Caki2 (cell line): ENCODE measurements at regions not wholly inside any gene's neighbourhood (a gene's known extent, or its start where the extent isn't known, plus 50 kb on each side); places are given as distances from the start of the nearest gene placed in this dataset.

Source experiments
- DNase-seq: peaks from one replicate; pipeline ENCODE4 v3.0.0-alpha.2; 2015; ENCODE audit warnings: low read depth
- in situ Hi-C: cut with HindIII; loops from 2 replicates; pipeline ENCODE4 v1.10.0; 2016; ENCODE audit warnings: low sequenced_read_pairs, low pct_unique_long_range_greater_than_20kb, mixed read lengths

DNA sequence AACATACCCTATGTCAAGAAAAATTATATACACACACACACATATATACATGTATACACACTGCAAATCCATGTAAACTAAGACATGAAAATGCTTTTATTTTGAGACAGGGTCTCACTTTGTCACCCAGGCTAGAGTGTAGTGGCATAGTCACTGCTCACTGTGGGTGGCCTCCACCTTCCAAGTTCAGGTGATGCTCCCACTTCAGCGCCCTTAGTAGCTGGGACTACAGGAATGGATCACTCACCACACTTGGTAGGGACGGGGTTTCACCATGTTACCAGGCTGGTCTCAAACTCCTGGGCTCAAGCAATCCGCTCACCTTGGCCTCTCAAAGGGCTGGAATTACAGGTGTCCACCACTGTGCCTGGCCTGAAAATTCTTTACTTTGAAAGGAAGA is 617.6 kb downstream of the NYAP2 start:
- no peak for DNase-seq
- in situ Hi-C loops = no loop called here

DNA sequence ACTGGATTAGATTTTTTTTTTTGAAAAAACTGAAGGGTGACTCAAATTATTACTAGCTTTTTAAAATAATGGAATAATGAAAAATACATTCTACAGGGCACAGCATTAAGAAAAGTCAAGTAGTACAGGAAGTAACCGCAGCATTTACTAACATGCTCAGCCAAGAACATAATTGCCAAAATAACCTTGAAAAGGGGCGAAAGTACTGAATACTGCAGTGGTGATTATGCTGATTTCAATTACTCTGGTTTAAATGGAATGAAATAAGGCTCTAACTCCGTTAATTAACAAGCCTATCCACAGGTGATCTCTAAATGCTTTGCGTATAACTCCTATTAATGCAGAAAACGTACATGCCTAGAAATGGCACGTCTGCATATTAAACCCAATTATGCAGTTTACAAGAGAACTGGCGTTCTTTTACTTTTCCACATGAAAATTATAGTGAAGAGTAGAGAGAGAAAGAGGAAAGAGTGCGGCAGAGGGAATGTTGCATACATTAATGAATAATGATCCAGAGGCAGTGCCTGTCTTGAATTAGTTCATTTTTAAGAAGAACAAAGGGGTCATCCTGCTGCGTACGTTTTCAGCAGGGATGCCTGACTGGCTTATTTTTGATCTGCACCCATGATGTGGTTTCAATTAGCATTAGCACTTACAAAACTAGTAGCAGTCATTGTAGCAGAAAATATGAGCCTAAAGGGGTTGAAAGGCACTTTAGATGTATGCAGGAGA is 612.4 kb downstream of the NYAP2 start:
- in situ Hi-C loops = no loop called here

DNA sequence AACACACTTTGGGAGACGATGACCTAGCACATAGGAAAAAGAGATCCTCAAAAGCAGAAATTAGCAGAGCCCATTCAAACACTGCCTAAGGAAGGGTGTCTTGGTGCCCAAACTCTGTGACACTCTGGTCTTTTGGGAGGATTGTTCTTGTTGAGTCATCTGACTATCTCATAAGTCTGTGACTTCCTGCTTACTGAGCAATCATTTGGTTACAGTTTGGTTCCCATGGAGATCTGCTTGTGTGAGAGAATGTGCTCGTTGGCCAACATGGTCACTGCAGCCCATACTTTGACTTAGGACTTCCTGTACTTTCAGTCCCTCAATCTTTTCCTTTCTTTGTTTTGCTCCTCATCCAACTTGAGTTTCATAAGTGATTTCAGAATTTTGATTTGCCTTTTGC is 602.9 kb downstream of the NYAP2 start:
- in situ Hi-C loops = no loop called here
- peak; percentile 27 for DNase-seq

More for the DNA sequence above, 612.4 kb downstream of the NYAP2 start:
- DNase-seq = no peak

DNA sequence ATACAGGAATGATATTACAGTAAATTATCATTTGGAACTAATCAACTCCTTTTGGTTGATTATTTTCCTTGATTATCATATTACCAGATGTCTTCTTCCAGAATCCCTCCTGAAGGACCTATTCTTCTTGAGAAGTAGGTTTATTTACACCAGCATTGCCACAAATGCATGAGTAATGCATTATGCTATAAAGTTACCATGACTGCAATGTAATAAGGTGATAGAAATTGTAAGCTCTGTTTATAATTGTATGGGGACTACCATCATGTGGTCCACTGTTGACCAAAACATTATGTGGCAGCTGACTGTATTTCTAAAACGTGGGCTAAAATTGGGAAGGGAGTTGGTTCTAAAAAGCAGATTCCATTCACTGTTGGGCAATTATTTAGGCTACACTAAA is 602.2 kb downstream of the NYAP2 start:
- DNase-seq = no peak
- in situ Hi-C loops = no loop called here

DNA sequence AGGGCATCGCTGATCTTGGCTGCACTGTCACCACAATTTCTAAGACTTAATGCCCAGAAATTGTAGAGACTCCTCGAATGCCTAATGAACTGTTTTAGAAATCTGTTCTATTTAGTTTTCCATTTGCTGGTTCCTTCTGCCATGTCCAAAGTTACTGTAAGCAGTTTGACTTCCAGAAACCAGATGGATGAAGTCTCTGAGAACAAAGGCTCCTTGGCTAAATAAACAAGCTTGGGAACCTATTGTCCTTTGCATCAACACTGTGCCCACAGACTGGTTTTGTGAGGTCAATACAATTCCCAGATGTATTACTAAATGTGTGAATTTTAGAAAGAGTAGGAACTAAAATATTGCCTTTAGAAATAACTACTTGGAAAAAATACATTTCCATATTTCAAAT is 600.2 kb downstream of the NYAP2 start:
- in situ Hi-C loops = no loop called here
- no peak for DNase-seq

DNA sequence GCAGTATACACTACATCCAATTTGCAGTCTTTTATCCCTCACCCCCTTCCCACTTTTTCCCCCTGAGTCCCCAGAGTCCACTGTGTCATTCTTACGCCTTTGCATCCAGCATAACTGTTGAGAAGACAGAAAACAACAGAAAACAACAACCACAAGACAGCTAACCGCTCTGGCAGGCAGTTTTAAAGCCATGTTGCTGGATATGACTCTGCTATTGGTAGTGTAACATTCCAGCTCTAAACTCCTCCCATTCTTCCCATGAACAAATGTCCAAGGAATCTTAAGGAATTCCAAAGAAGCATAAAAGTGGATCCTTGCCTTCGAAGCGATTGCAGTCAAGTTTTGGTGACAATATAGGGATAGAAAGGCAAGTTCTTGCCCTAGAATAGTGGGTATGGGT is 599.1 kb downstream of the NYAP2 start:
- DNase-seq = peak; percentile 29
- in situ Hi-C loops = no loop called here

DNA sequence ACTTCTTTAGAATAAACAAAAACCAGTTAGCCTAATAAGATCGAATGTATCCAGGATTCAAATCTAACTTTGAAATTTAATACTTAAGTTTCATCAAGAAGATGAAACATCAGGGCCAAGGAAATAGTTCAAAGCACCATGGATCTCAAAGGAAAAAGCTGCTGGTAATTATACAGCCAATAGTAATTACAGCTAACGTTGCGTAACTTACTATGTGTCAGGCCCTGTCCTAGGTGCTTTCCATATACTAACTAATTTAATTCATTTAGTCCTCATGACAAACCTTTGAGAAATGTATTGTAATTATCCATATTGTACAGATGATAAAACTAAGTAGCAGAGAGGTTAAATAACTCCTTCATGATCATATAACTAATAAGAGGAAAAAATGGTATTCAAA is 598.6 kb downstream of the NYAP2 start:
- no peak for DNase-seq
- in situ Hi-C loops = no loop called here

DNA sequence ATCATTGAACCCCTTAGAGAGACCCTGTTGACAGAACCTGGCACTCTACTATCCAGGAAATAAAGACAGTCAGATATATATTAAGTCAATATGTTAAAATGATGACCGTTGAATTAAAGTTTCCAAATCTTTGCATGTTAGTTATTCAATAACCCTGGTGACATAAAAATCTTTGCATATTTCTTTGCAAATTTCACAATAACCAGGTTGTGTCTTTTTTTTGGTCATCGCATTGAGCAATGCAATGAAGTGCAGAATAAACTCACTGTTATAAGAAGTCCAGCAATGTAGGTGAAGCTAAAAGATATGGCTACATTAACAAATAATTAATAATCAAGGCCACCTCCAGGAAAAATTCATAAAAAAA is 596.9 kb downstream of the NYAP2 start:
- DNase-seq = no peak
- in situ Hi-C loops = no loop called here

DNA sequence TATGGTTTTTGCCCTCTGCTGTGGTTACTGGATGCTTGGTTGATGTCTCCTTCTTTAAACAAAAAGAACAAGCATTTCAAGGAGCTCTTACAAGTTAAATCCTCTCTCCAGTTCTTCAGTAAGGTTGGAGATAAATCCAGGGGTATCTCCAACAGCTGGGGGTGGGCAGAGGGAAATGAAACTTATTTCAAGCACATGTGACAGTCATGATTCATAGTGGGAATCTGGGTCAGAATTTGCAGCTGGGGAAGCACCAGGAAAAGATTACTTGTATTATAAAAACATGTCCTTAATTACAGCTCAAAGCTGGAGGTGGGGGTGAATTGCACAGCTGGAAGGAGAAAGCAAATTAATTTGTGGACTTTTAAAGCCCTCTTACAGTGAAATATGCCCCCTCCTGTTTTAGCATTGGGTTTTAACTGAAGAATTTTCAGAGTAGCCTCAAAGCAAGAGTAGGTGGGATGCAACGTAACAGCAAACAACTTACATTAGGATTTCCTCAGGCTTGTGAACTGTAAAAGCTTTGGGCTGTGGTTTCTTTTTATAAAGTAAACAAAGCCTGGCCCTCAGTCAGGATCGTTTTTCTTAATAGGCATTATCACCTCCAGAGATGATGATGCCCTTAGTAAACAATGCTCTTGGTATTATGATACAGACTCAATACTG is 596.4 kb downstream of the NYAP2 start:
- DNase-seq = no peak
- in situ Hi-C loops = no loop called here

DNA sequence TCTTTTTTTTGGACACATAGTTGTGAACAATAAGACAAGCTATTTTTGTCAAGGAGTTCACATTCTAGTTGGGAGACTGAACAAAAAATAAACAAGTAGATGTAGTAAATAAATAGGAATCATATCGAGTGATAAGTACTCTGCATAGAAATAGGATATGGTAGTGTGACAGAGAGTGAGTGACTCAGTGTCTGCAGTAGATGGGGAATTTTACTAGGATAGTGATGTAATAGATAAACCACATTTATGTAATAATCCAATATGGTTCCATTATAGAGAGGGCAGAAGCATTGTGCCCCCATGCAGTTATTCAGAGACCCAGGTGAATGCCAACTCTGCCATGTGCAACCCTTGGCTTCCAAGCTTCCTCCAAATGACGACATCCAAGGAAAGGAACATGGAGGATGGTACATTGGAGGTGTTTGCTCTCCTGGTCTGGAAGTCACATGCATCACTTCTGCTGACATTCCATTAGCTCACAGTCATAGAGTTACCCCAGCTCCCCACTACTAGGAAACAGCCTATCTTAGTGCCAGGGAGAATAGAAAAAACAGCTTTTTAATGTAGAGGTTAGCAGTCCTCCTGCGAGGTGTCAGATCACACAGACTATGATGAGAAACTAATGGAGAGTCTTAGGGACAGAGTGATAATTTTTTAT is 595.4 kb downstream of the NYAP2 start:
- in situ Hi-C loops = no loop called here
- peak; percentile 22 for DNase-seq

DNA sequence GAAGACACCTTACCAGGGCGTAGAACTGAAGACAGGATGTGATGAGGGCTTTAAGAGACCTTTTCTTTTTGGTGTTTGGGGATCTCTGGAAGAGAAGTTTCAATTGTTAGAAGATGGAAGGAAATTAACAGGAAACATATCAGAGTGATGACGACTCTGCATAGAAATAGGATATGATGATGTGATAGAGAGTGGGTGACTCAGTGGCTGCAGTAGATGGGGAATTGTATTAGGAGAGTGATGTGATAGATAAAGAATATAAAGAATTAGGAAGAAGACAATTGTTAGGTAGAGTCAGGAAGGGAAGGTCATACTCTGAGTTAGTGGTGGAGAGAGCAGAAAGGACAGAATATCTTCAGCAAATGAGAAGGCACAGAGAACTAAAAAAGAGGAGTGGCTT is 593.9 kb downstream of the NYAP2 start:
- no peak for DNase-seq
- in situ Hi-C loops = no loop called here

DNA sequence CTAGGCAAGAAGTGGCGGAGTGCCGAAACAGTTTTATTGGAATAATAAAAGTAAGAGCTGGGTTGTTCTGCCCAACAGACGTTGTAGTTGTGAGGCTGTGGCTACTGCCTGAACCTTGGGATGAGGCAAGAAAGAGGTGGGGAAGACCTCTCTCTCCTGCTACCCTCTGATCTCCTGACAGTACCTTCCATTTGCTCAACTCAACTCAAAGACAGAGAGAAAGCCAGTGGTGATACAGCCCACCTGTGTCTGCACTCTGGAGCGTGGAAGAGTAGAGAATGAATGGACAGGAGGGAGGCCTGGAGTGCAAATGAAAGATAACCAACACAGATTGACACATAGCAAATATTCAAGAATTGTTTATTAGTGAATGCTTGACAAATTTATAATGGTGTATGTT is 590.3 kb downstream of the NYAP2 start:
- in situ Hi-C loops = no loop called here
- no peak for DNase-seq

DNA sequence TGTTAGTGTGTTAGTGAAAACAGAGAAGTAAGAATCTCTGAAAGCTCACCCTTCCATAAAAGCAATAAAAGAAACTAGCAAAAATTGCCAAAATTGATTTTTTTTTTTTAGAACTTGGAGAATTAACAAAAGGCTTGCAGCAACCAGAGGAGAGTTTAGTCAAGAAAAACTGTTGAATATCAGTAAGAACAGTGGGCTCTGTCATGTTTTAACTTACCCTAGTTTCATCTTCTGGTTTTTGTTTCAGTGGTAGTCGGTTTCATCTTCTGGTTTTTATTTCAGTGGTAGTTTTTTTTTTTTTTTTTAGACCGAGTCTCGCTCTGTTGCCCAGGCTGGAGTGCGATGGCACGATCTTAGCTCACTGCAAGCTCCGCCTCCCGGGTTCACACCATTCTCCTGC is 580.9 kb downstream of the NYAP2 start:
- in situ Hi-C loops = no loop called here
- no peak for DNase-seq

DNA sequence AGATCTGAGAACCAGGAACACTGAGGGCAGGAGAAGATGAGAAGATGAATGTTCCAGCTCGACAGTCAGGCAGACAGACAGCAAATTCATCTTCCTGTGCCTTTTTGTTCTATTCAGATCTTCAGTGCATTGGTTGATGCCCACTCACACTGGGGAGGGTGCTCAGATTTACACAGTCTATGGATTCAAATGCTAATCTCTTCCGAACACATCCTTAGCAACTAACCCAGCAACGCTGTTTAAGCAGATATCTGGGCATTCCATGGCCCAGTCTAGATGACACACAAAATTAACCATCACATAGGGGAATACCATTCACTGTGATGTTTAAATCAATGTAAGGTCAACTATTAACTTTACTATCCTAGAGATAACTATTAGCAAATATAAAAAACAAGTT is 571.9 kb downstream of the NYAP2 start:
- in situ Hi-C loops = no loop called here
- DNase-seq = no peak

DNA sequence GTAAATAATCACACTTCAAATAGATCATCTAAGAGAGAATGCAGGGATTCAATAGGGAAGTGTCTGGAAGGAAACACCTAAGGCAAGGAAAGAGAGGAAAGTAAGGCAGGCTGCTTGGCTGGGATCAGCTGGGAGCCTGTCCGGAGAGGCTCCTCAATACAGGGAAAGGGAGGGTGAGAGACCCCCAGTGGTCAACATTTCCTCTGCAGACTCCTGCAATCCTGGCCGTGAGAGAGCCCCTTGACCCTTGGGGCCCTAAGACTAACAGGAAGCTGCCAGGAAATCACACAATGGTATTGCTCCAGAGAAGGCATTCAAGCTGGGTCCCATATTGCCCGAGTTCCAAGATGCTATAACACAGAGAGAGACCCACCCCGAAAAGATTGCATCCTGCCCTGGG is 549.4 kb downstream of the NYAP2 start:
- no peak for DNase-seq
- in situ Hi-C loops = no loop called here

DNA sequence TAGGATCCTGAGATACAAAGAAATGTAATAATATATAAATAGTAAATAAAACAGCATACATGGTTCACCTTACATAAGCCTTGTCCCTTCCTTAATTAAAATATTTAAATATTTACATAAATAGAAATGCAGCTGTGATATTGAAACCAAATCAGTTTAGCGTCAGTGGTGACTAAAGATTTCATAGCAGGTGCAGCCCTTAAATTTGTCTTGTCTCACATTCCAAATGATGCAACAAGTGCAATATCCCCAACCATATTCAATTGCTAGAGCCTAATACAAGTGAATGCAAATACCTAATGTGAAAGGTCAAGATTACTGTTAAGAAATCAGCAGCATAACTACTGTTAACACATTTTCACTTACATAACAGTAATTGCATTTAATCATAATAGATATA is 539.5 kb downstream of the NYAP2 start:
- in situ Hi-C loops = no loop called here

DNA sequence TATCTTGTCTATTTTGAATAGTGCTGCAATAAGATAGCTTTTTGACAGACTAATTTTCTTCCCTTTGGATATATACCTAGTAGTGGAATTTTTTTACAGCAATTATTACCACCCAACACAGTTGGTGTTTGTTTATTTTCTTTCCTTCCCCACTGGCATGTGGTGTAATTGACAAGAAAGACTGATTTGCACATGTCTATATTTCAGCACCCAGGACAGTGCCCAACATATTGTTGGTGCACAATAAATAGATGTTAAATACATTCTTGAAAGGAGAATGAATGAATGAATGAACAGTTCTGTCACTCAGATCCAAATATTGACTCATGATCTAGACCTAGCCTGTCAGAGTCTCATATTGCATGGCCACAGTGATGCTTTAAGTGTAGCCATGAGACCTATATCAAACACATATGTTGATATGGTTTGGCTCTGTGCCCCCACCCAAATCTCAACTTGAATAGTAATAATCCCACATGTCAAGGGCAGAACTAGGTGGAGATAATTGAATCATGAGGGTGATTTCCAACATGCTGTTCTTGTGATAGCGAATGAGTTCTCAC is 538.2 kb downstream of the NYAP2 start:
- in situ Hi-C loops = no loop called here
- DNase-seq = peak; percentile 8

More for the DNA sequence above, 539.5 kb downstream of the NYAP2 start:
- DNase-seq = no peak

DNA sequence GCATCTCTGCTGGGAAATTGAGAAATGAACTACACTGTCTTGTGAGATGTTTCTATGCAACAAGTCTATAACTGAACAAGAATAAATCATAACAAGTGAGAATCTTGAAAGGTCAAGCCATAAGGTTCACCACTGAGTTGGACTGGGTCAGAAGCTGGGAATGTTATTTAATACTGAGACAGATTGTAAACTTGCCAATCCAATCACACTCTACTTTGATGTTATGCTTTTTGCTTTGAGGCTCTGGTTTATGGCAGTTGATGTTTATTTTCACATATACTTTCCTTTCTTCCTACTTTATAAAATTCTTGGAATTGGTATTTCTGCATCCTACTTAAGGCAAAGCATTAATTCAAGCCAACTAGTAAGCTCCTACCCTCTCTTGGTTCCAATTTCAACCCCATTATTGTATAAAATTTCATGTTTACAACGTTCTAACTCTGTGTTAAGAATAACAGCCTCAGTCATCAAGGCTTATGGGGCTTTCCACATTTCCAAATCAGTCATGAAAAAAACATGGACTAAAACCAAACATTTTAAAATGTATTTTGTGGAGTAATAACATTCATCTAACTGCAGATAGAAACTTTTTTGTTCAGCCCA is 533.4 kb downstream of the NYAP2 start:
- no peak for DNase-seq
- in situ Hi-C loops = no loop called here

DNA sequence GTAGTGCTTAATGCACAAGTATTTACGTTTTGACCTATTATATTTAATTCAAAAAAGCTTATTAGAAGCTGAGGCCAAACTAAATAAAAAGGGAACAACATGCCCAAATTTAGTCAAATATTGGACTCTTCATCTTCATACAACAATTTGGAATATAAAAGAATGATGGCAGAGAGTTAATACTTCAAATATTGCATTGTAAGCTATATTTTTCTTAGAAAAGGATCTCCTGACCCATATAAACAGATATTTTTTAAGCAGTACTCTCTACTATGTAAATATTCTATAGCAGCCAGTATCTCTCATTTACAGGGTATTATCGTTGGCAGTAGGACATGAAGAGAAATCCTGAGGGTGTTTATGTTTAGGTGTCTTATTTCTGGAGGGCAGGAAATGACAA is 531.2 kb downstream of the NYAP2 start:
- no peak for DNase-seq
- in situ Hi-C loops = no loop called here
